ENCODE measurements at regions not wholly inside any gene's neighbourhood (a gene's known extent, or its start where the extent isn't known, plus 50 kb on each side); places are given as distances from the start of the nearest gene placed in this dataset.
"Not testable (repeated sequence)": the region's sequence is repeated elsewhere in the genome, so short reads cannot be mapped to it uniquely, and the experiment has no call there.

- no peak overlapping the region for H3K27ac Mint-ChIP-seq (ENCODE audit: unreplicated experiment)
- no peaks in the 10 kb centered on the region for H3K9me3 Mint-ChIP-seq (ENCODE audit: unreplicated experiment)
- H3K4me1 Mint-ChIP-seq (ENCODE audit: low read depth, unreplicated experiment): no peaks in the 10 kb centered on the region
- H3K4me3 Mint-ChIP-seq (ENCODE audit: unreplicated experiment): no peak overlapping the region
- no peaks in the 10 kb centered on the region for H3K27me3 Mint-ChIP-seq (ENCODE audit: unreplicated experiment)
- no peak for TF ChIP-seq CTCF (IDR thresholded peaks at IDR 0.05; ENCODE audit: partially characterized antibody, unreplicated experiment)
- no peaks in the 10 kb centered on the region for H3K36me3 Mint-ChIP-seq (ENCODE audit: unreplicated experiment)
- DNase-seq: no peak
These were observed 104.4 kb upstream of the BMP2 start for GRCh38 chr20:6663104-6663503.

GRCh38 chr20:6662309-6662708 is 105.2 kb upstream of the BMP2 start:
- H3K9me3 Mint-ChIP-seq (ENCODE audit: unreplicated experiment): no peaks in the 10 kb centered on the region
- H3K36me3 Mint-ChIP-seq (ENCODE audit: unreplicated experiment): no peaks in the 10 kb centered on the region
- no peak overlapping the region for H3K4me3 Mint-ChIP-seq (ENCODE audit: unreplicated experiment)
- H3K27ac Mint-ChIP-seq (ENCODE audit: unreplicated experiment): no peak overlapping the region
- no peaks in the 10 kb centered on the region for H3K27me3 Mint-ChIP-seq (ENCODE audit: unreplicated experiment)
- no peak for TF ChIP-seq CTCF (IDR thresholded peaks at IDR 0.05; ENCODE audit: partially characterized antibody, unreplicated experiment)
- no peak for DNase-seq
- H3K4me1 Mint-ChIP-seq (ENCODE audit: low read depth, unreplicated experiment): no peaks in the 10 kb centered on the region

GRCh38 chr20:6660441-6660840 is 107.0 kb upstream of the BMP2 start:
- Mint-ChIP-seq H3K4me3 (ENCODE audit: unreplicated experiment) (no peak overlapping the region), H3K9me3 (ENCODE audit: unreplicated experiment) (no peaks in the 10 kb centered on the region), H3K27ac (ENCODE audit: unreplicated experiment) (no peak overlapping the region), H3K27me3 (ENCODE audit: unreplicated experiment) (no peaks in the 10 kb centered on the region), H3K36me3 (ENCODE audit: unreplicated experiment) (no peaks in the 10 kb centered on the region), H3K4me1 (ENCODE audit: low read depth, unreplicated experiment) (no peaks in the 10 kb centered on the region)
- no peak for DNase-seq
- TF ChIP-seq CTCF (IDR thresholded peaks at IDR 0.05; ENCODE audit: partially characterized antibody, unreplicated experiment): no peak

- not testable (repeated sequence) for H3K4me1 Mint-ChIP-seq (ENCODE audit: low read depth, unreplicated experiment); H3K36me3 Mint-ChIP-seq (ENCODE audit: unreplicated experiment); DNase-seq; H3K27ac Mint-ChIP-seq (ENCODE audit: unreplicated experiment); H3K9me3 Mint-ChIP-seq (ENCODE audit: unreplicated experiment); H3K27me3 Mint-ChIP-seq (ENCODE audit: unreplicated experiment); H3K4me3 Mint-ChIP-seq (ENCODE audit: unreplicated experiment)
These were observed 108.6 kb upstream of the BMP2 start for GRCh38 chr20:6658909-6659308.

GRCh38 chr20:6657904-6658303 is 109.6 kb upstream of the BMP2 start:
- no peaks in the 10 kb centered on the region for H3K9me3 Mint-ChIP-seq (ENCODE audit: unreplicated experiment)
- H3K4me1 Mint-ChIP-seq (ENCODE audit: low read depth, unreplicated experiment): no peaks in the 10 kb centered on the region
- H3K4me3 Mint-ChIP-seq (ENCODE audit: unreplicated experiment): no peak overlapping the region
- TF ChIP-seq CTCF (IDR thresholded peaks at IDR 0.05; ENCODE audit: partially characterized antibody, unreplicated experiment): no peak
- no peak overlapping the region for H3K27ac Mint-ChIP-seq (ENCODE audit: unreplicated experiment)
- H3K27me3 Mint-ChIP-seq (ENCODE audit: unreplicated experiment): peaks cover 1% of the 10 kb centered on the region
- no peak for DNase-seq
- no peaks in the 10 kb centered on the region for H3K36me3 Mint-ChIP-seq (ENCODE audit: unreplicated experiment)

- Mint-ChIP-seq H3K4me1 (ENCODE audit: low read depth, unreplicated experiment) (no peaks in the 10 kb centered on the region), H3K27me3 (ENCODE audit: unreplicated experiment) (peaks cover 1% of the 10 kb centered on the region), H3K36me3 (ENCODE audit: unreplicated experiment) (no peaks in the 10 kb centered on the region), H3K9me3 (ENCODE audit: unreplicated experiment) (no peaks in the 10 kb centered on the region), H3K4me3 (ENCODE audit: unreplicated experiment) (no peak overlapping the region), H3K27ac (ENCODE audit: unreplicated experiment) (no peak overlapping the region)
- no peak for TF ChIP-seq CTCF (IDR thresholded peaks at IDR 0.05; ENCODE audit: partially characterized antibody, unreplicated experiment)
- DNase-seq: no peak
These were observed 110.4 kb upstream of the BMP2 start for GRCh38 chr20:6657111-6657510.

All from glutamatergic neuron (in vitro differentiated cells).